ENCODE measurements at regions not wholly inside any gene's neighbourhood (a gene's known extent, or its start where the extent isn't known, plus 50 kb on each side); places are given as distances from the start of the nearest gene placed in this dataset.

GRCh38 chr13:81018936-81019335 is 678.0 kb upstream of the SPRY2 start:
- no peak overlapping the region for H3K27ac ChIP-seq (ENCODE audit: control insufficient read depth, insufficient read depth)
- intact Hi-C loops (cut with micrococcal nuclease; ENCODE audit: unreplicated experiment) (loop anchor here (5.0 to 10.0 kb wide), 3 partner anchors 677 to 1342 kb away; partner anchors contain the start of gene SPRY2), in situ Hi-C loops (cut with MboI) (loop anchor here (5.0 kb wide), 1 partner anchor 1342 kb away; no protein-coding TSS in a partner anchor)
- no TSS peak for BruUV-seq (replicated peaks)
- H2AFZ ChIP-seq (ENCODE audit: control insufficient read depth, low read depth, low read length) = no peak overlapping the region
- no peaks in the 10 kb centered on the region for H3K79me2 ChIP-seq (ENCODE audit: control insufficient read depth, insufficient read depth, low read length)
- no peaks in the 10 kb centered on the region for H3K4me1 ChIP-seq (ENCODE audit: control insufficient read depth, insufficient read depth, low read length)
- H3K4me3 ChIP-seq = no peak overlapping the region
- SMC1A ChIA-PET (ENCODE audit: uncharacterized antibody, unreplicated experiment) = interaction anchor here (0.9 to 3.2 kb wide), 9 partner anchors 10 to 1243 kb away, joined by 3 to 31 read pairs (median 7); partner anchors contain the start of gene SPRY2
- CTCF ChIA-PET = interaction anchor here (0.6 to 4.6 kb wide), 19 partner anchors 9 to 1595 kb away, joined by 3 to 43 read pairs (median 4); partner anchors contain the start of gene SPRY2
- H4K20me1 ChIP-seq (ENCODE audit: control insufficient read depth, insufficient read depth) = no peaks in the 10 kb centered on the region
- H3K36me3 ChIP-seq (ENCODE audit: control insufficient read depth in 2 of 2, insufficient read depth in 2 of 2, low read length in 1 of 2) = no peaks in the 10 kb centered on the region
- H3K9me3 ChIP-seq (replicated peaks; ENCODE audit: control insufficient read depth, insufficient read depth, low read length) = no peaks in the 10 kb centered on the region
- TF ChIP-seq CBFB (IDR thresholded peaks at IDR 0.05; ENCODE audit: low read depth) = no peak
- TF ChIP-seq USF2 (IDR thresholded peaks at IDR 0.05; ENCODE audit: borderline replicate concordance, low read depth, low read length) = no peak
- TF ChIP-seq PKNOX1 (IDR thresholded peaks at IDR 0.05) = no peak
- TF ChIP-seq HSF1 (IDR thresholded peaks at IDR 0.05; ENCODE audit: low read depth, low read length) = no peak
- no peak for TF ChIP-seq SPI1 (IDR thresholded peaks at IDR 0.05; ENCODE audit: borderline replicate concordance, insufficient read depth, low read depth, low read length)
- TF ChIP-seq ZBTB33 (IDR thresholded peaks at IDR 0.05) = no peak
- no peak for TF ChIP-seq MXI1 (IDR thresholded peaks at IDR 0.05; ENCODE audit: low read depth, low read length)
- no peak for TF ChIP-seq ESRRA (IDR thresholded peaks at IDR 0.05; ENCODE audit: low read length)
- TF ChIP-seq USF1 (IDR thresholded peaks at IDR 0.05; ENCODE audit: borderline replicate concordance, extremely low read length, insufficient read depth, low read depth, low read length) = no peak
- TF ChIP-seq ELK1 (IDR thresholded peaks at IDR 0.05; ENCODE audit: low read depth, low read length) = no peak
- no peak for TF ChIP-seq SP1 (IDR thresholded peaks at IDR 0.05; ENCODE audit: low read depth, low read length)
- no peak for TF ChIP-seq TCF7 (IDR thresholded peaks at IDR 0.05; ENCODE audit: borderline replicate concordance)
- no peak for TF ChIP-seq ATF2 (IDR thresholded peaks at IDR 0.05; ENCODE audit: low read length)
- no peak for TF ChIP-seq ZBED1 (IDR thresholded peaks at IDR 0.05; ENCODE audit: borderline replicate concordance)
- no peak for TF ChIP-seq MYB (IDR thresholded peaks at IDR 0.05; ENCODE audit: borderline replicate concordance, low read depth, low read length)
- no peaks in the 10 kb centered on the region for H3K27me3 ChIP-seq (replicated peaks in 1 of 2; ENCODE audit: control insufficient read depth in 2 of 2, insufficient read depth in 2 of 2, low read length in 1 of 2)
- POLR2A ChIA-PET = no interaction called here
- no peak overlapping the region for H3K9ac ChIP-seq (ENCODE audit: control insufficient read depth, insufficient read depth, low read length)
- no peak for DNase-seq (ENCODE audit: low read depth, low spot score)
- FAIRE-seq = no peak
- H3K4me2 ChIP-seq (ENCODE audit: control insufficient read depth, insufficient read depth) = no peak overlapping the region
- ATAC-seq = no peak
- 4% methylated on average over 3 of the region's 3 CpGs for WGBS (ENCODE audit: insufficient coverage, insufficient replicate concordance, low lambda C conversion rate, missing lambda C conversion rate)
- RAD21 ChIA-PET (ENCODE audit: unreplicated experiment) = interaction anchor here (1.3 to 3.3 kb wide), 9 partner anchors 41 to 1595 kb away, joined by 3 to 42 read pairs (median 15); partner anchors contain the start of gene SPRY2

Measured in GM12878 (cell line).